Ishikawa (cell line): ENCODE measurements at regions not wholly inside any gene's neighbourhood (a gene's known extent, or its start where the extent isn't known, plus 50 kb on each side); places are given as distances from the start of the nearest gene placed in this dataset.

Experiments
- CEBPB ChIP-seq: IDR thresholded peaks from 2 replicates; pipeline ENCODE4 v1.6.1; 2012
- CREB1 ChIP-seq: IDR thresholded peaks from 2 replicates; pipeline ENCODE4 v1.6.1; 2012; ENCODE audit warnings: low read depth
- EGR1 ChIP-seq: IDR thresholded peaks from 2 replicates; pipeline ENCODE4 v1.6.1; 2012
- EP300 ChIP-seq: IDR thresholded peaks from 2 replicates; pipeline ENCODE4 v1.6.1; 2012; ENCODE audit warnings: borderline replicate concordance
- FOXM1 ChIP-seq: IDR thresholded peaks from 2 replicates; pipeline ENCODE4 v1.6.1; 2012; ENCODE audit warnings: low read depth, borderline replicate concordance
- NFIC ChIP-seq: IDR thresholded peaks from 2 replicates; pipeline ENCODE4 v1.6.1; 2012
- RAD21 ChIP-seq: IDR thresholded peaks from 2 replicates; pipeline ENCODE4 v1.6.1; 2012; ENCODE audit warnings: low read depth
- REST ChIP-seq: IDR thresholded peaks from 2 replicates; pipeline ENCODE4 v1.6.1; 2012; ENCODE audit warnings: low read depth, mild to moderate bottlenecking
- TAF1 ChIP-seq: IDR thresholded peaks from 2 replicates; pipeline ENCODE4 v1.6.1; 2012; ENCODE audit warnings: low read depth, mild to moderate bottlenecking
- TCF12 ChIP-seq: IDR thresholded peaks from 2 replicates; pipeline ENCODE4 v1.6.1; 2012; ENCODE audit warnings: low read depth
- TEAD4 ChIP-seq: IDR thresholded peaks from 2 replicates; pipeline ENCODE4 v1.6.1; 2012
- USF1 ChIP-seq: IDR thresholded peaks from 2 replicates; pipeline ENCODE4 v1.6.1; 2012
- YY1 ChIP-seq: IDR thresholded peaks from 2 replicates; pipeline ENCODE4 v1.6.1; 2012; ENCODE audit warnings: low read depth
- ZBTB7A ChIP-seq: IDR thresholded peaks from 2 replicates; pipeline ENCODE4 v1.6.1; 2012; ENCODE audit warnings: low read depth
- TF ChIP-seq, protein P1 (sequence below): IDR thresholded peaks from 2 replicates; pipeline ENCODE4 v1.6.1; 2012

- no peak for TF ChIP-seq TCF12
- no peak for TF ChIP-seq YY1
- no peak for TF ChIP-seq CEBPB
- TF ChIP-seq EP300: no peak
- TF ChIP-seq TAF1: no peak
- no peak for TF ChIP-seq REST
- no peak for TF ChIP-seq EGR1
- TF ChIP-seq RAD21: no peak
- TF ChIP-seq TEAD4: no peak
- no peak for TF ChIP-seq USF1
- TF ChIP-seq, protein P1, sequence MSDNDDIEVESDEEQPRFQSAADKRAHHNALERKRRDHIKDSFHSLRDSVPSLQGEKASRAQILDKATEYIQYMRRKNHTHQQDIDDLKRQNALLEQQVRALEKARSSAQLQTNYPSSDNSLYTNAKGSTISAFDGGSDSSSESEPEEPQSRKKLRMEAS: no peak
- TF ChIP-seq ZBTB7A: no peak
- no peak for TF ChIP-seq NFIC
- no peak for TF ChIP-seq CREB1
- TF ChIP-seq FOXM1: no peak
These were observed 240.9 kb downstream of the TRIM36 start for GRCh38 chr5:114928644-114929462.

- no peak for TF ChIP-seq ZBTB7A
These were observed 244.9 kb downstream of the TRIM36 start for GRCh38 chr5:114924769-114925168.

GRCh38 chr5:114912189-114912920 lies 257.4 kb downstream of the TRIM36 start:
- TF ChIP-seq NFIC: no peak
- TF ChIP-seq REST: no peak
- no peak for TF ChIP-seq USF1
- no peak for TF ChIP-seq TCF12
- TF ChIP-seq TAF1: no peak
- TF ChIP-seq FOXM1: no peak
- TF ChIP-seq EGR1: no peak
- no peak for TF ChIP-seq ZBTB7A

GRCh38 chr5:114910727-114911126 lies 259.0 kb downstream of the TRIM36 start:
- TF ChIP-seq, protein P1: no peak
- TF ChIP-seq YY1 (no peak), EGR1 (no peak), TEAD4 (no peak), NFIC (no peak), CEBPB (no peak), RAD21 (no peak), EP300 (no peak), REST (no peak), FOXM1 (no peak), TAF1 (no peak), USF1 (no peak), CREB1 (no peak)
